HG03066 (cell line): ENCODE measurements at regions not wholly inside any gene's neighbourhood (a gene's known extent, or its start where the extent isn't known, plus 50 kb on each side); places are given as distances from the start of the nearest gene placed in this dataset.
"Not testable (repeated sequence)": the region's sequence is repeated elsewhere in the genome, so short reads cannot be mapped to it uniquely, and the experiment has no call there.

Experiments used
- ATAC-seq: cut with Tn5 transposase; IDR thresholded peaks from one replicate; pipeline ENCODE4 v1.9.1; 2021; ENCODE audit warnings: low read depth; ENCODE audit not compliant: unreplicated experiment

DNA sequence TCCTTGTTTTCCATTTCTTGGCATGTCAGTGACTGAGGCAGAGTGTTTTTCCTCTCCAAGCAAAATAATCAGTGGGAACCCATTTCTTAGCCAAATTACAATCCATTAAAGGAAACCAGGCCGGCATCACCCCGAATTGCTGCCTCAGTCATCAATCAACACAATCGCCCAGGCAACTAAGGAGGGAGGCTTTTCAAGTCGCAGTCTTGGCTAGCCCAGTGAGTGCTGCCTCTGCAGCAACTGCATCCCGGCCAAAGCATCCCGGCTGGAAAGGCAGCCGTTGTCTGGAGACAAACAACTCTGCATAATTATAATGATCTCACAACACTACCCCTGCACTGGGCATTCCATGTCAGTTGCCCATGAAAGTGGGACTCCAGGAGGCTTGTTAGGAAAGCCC is 213.5 kb upstream of the PRICKLE2 start:
- no peak for ATAC-seq

DNA sequence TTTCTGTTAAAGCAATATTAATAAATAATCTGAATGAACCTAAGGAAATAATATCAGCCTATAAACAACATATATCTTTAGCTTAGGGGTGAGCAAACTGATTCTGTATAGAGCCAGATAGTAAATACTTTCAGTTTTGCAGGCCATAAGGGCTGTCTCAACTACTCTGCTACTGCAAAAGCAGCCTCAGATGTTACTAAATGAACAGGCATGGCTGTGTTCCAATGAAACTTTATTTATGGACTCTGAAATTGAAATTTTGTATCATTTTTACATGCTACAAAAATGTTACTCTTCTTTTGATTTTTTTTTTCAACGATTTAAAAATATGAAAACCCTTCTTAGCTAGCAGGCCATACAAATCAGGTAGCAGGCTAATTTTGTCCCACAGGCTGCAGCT is 212.8 kb upstream of the PRICKLE2 start:
- no peak for ATAC-seq

DNA sequence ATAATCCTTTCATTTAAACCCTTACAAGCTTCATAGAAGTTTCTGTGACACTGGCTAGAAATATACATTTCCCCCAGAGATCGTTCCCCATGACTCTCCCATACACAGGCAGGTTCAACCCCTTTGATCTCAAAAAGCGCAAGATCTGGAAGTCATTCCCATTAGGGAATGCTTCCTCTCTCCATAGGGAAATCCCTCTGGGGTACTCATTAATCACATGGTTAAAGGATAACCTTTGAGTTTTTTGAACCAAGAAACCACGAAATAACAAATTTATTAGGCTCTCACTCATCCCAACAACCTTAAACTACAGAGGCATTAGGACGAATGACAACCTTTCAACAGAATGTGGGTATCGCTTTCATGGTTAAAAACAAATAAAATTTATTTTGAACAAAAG is 211.9 kb upstream of the PRICKLE2 start:
- ATAC-seq, result no peak

DNA sequence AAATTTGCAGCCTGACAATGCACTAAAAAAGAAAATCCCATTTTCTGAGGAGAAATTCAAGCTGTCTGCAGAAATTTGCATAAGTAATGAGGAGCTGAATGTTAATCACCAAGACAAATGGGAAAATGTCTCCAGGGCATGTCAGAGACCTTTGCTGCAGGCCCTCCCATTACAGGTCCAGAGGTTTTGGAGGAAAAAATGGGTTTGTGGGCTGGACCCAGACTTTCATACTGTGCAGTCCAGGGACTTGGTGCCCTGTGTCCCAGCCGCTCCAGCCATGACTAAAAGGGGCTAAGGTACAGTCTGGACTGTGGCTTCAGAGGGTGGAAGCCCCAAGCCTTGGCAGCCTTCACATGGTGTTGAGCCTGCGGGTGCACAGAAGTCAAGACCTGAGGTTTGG is 209.8 kb upstream of the PRICKLE2 start:
- not testable (repeated sequence) for ATAC-seq

DNA sequence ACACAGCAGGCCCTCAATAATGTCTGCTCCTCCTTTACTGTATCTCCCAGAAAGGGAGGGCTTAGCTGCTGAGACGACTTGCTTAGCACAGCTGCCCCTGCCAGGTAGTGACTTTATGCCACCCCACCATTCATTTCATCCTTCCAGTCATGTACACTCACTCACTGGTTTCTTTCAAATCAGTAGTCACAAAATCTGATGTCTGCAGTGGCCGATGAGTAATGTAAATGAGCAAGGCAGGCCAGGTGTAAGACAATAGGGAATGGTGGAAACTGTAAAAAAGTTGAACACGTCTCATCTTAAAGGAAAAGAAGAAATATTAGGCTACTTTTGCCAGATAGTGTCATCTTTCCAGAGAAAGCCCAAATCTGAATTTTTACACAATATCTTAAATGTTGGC is 207.6 kb upstream of the PRICKLE2 start:
- no peak for ATAC-seq

GRCh38 chr3:64431526-64432091 is 206.3 kb upstream of the PRICKLE2 start:
- ATAC-seq, result no peak

DNA sequence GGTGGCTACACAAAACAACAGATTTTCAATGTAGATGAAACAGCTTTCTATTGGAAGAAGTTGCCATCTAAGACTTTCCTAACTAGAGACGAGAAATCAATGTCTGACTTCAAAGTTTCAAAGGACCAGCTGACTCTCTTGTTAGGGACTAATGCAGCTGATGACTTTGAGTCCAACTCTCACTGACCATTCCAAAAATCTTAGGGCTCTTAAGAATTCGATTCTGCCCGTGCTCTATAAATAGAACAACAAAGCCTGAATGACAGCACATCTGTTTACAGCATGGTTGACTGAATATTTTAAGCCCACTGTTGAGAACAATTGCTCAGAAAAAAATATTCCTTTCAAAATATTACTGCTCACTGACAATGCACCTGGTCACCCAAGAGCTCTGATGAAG is 202.4 kb upstream of the PRICKLE2 start:
- ATAC-seq, result no peak

GRCh38 chr3:64426551-64426950 is 201.3 kb upstream of the PRICKLE2 start:
- ATAC-seq, result no peak

GRCh38 chr3:64422932-64423331 is 197.7 kb upstream of the PRICKLE2 start:
- ATAC-seq, result no peak

DNA sequence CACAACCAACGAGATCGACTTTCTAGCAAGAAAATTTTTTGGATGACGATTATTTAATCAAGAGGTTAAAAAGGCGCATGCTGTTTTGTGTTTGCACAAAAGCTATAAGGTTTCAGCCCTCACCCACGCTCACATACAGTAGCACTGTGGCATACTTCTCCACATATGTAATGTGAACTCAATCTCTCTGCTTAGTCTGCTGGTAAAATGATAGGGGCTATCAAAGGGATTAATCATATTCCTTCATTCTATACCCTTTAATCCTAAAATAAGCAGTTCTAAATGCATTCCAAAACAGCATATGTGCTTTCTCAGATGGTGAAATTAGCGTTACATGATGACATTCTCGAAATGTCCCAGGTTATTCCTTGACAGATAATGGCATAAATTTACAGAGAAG is 196.9 kb upstream of the PRICKLE2 start:
- no peak for ATAC-seq

GRCh38 chr3:64417816-64418215 is 192.6 kb upstream of the PRICKLE2 start:
- no peak for ATAC-seq

GRCh38 chr3:64414043-64414442 is 188.8 kb upstream of the PRICKLE2 start:
- ATAC-seq, result no peak

DNA sequence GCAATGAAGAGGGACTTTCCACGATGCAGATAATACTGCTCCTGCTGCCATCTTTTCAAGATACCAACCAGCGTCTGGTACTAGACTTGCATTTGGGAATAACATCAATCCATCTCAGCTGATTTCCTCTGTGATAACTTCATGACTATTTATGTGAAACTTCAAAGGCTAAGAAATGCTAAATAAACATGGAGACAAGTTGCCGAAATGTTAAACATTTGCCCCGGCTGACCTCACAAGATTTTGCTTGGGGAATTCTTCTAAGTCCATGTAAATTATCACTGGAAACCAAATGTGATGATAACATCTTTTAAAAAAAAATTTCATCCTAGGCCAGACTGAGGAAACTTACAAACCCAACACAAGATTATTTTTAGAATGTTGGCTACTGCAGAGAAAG is 185.8 kb upstream of the PRICKLE2 start:
- ATAC-seq, result no peak

GRCh38 chr3:64410226-64410625 is 185.0 kb upstream of the PRICKLE2 start:
- no peak for ATAC-seq

GRCh38 chr3:64408770-64409169 is 183.5 kb upstream of the PRICKLE2 start:
- ATAC-seq, result no peak

DNA sequence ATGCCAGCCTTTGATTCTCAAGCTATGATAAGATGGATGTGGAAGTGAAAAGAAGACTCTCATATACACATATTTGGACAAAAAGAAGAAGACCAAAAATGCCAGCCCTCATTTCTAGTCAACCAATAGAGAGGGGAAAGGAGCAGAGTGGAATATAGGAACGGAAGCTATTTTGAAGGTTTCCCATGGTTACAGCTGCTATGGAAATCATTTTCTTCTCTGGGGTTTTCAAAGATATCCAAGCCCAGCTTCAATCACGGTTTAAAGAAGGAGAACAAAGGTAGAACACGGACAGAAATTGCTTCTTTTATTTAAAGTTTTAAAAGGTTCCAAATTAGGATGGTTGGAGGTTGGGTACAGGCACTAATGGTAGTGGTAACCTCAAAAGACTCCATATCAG is 181.0 kb upstream of the PRICKLE2 start:
- no peak for ATAC-seq

DNA sequence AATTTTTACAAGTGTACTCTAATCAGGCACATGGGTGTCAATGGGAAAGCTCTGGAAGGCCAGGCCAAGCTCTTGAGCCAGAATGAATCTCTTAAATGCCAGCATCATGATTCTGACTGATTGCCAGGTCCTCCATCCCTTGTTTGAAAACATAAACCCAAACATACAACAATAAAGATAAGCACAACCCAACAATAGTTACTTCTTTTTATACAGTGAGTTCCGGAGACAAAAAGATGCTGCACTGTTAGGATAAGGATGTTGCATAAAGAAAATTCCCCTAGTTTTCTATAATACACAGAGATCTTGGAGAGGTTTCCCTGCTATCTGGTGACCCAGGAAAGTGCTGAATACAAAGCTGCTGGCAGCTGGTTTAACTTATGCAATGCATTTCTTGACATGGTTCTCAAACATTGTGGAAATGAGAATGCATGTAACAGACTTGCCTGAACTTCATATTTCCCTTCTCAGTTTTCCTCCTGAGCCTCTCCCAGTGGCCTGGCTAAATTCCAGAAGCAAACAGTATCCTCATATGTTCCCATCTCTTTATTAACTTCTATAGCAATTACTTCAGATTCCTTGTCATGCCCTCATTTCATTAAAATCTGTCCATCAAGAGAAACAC is 180.1 kb upstream of the PRICKLE2 start:
- ATAC-seq, result no peak

GRCh38 chr3:64400706-64401105 is 175.4 kb upstream of the PRICKLE2 start:
- ATAC-seq, result no peak

- peak; percentile 56 for ATAC-seq
Measured at GRCh38 chr3:64399205-64399800, 174.0 kb upstream of the PRICKLE2 start.

- ATAC-seq, result no peak
Measured at GRCh38 chr3:64398476-64398875, 173.2 kb upstream of the PRICKLE2 start.

- no peak for ATAC-seq
Measured at GRCh38 chr3:64398006-64398405, 172.7 kb upstream of the PRICKLE2 start.

- no peak for ATAC-seq
Measured at GRCh38 chr3:64397573-64397972, 172.3 kb upstream of the PRICKLE2 start.
